ENCODE measurements at regions not wholly inside any gene's neighbourhood (a gene's known extent, or its start where the extent isn't known, plus 50 kb on each side); places are given as distances from the start of the nearest gene placed in this dataset.

DNA sequence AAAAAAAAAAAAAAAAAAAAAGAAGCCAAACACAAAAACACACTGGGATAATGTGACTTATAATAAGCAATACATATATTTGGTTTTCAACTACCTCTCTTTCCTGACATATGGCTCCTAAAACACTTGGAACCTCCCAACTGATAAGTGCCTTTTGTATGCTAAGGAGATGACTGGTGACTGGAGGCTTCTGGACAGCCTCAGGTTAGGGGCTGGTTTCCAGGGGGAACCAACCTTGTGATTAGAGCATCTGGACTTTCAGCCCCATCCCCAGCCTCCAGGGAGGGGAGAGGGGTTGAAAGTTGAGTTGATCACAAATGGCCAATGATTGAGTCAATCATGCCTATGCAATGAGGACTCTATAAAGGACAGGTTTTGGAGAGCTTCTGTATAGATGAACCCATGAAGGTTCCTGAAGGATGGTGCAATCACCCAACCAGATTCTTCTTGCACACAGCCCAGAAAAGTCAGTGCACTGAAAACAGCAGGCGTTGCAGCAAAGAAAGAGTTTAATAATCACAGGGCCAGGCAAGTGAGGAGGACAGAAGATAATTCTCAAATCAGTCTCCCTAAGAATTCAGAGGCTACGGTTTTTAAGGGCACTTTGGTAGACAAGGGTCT is 276.7 kb downstream of the AUH start:
- no peak overlapping the region for H3K4me3 ChIP-seq (ENCODE audit: low read depth, low read length)
- no peak overlapping the region for H3K27ac ChIP-seq (ENCODE audit: low read depth)
- 80% methylated on average over 2 of the region's 2 CpGs for WGBS
- H3K4me1 ChIP-seq (ENCODE audit: insufficient read depth) = no peaks in the 10 kb centered on the region
- no peak for DNase-seq (ENCODE audit: extremely low spot score)
- H3K36me3 ChIP-seq (ENCODE audit: insufficient read depth) = no peaks in the 10 kb centered on the region

DNA sequence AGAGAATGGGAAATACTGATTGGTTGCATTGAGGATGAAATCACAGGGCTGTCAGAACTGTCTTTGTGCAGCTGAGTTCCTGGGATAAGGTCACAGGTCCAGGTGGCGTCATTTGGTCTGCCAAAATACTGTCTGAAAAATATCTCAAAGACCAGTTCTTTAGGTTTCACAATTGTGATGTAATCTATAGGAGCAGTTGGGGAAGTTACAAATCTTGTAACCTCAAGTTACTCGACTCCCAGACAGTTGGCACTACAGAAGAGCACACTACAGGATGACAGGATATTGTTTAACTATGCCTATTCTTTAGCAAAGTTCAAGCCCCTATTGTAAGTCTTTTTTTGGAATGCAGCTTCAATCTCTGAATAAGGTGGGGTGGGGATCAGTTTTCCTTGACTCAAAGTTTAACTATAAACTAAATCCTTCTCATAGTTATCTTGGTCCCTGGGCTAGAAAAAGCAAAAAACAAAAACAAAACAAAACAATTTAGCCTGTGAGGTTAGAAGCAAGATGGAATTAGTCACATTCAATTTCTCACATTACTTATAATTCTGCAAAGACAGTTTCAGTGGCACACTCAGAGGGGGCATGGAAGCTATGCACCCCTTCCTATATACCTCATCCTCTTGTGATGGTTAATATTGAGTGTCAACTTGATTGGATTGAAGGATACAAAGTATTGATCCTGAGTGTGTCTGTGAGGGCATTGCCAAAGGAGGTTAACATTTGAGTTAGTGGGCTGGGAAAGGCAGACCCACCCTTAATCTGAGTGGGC is 276.0 kb downstream of the AUH start:
- no peaks in the 10 kb centered on the region for H3K36me3 ChIP-seq (ENCODE audit: insufficient read depth)
- no peak overlapping the region for H3K27ac ChIP-seq (ENCODE audit: low read depth)
- no peaks in the 10 kb centered on the region for H3K4me1 ChIP-seq (ENCODE audit: insufficient read depth)
- no peak overlapping the region for H3K4me3 ChIP-seq (ENCODE audit: low read depth, low read length)
- 49% methylated on average over 2 of the region's 2 CpGs for WGBS
- no peak for DNase-seq (ENCODE audit: extremely low spot score)

DNA sequence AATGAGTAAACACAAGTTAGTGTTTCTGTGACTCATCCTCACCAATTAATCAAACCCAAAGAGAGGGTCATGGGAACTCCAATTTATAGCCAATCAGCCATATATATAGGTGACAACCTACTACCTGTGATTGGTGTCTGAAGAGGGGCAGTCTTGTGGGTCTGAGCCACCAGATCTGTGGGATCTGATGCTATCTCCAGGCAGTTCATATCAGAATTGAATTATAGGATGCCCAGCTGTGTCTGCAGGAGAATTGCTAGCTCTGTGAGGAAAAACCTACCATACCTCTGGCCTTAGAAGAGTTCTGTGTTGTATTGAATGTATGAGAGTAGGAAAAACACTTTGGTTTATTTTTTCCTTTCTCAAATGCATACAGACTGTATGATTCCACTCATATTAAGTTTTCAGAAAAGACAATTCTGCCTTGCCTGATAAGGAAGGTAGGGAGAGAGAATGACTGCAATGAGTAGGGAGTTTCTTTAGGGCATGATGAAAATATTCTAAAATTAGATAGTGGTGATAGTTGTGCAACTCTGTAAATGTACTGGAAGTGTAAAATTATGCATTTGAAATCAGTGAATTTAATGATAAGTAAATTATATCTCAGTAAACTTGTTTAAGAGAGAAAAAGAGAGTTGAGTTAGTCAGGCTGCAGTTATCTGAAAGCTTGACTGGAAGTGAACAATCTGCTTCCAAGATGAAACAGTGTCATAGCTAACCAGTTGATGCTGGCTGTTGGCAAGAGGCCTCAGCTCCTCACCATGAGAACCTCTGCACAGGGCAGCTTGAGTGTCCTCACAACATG is 274.9 kb downstream of the AUH start:
- Histone ChIP-seq H3K27ac (ENCODE audit: low read depth) (no peak overlapping the region), H3K4me1 (ENCODE audit: insufficient read depth) (no peaks in the 10 kb centered on the region), H3K36me3 (ENCODE audit: insufficient read depth) (no peaks in the 10 kb centered on the region), H3K4me3 (ENCODE audit: low read depth, low read length) (no peak overlapping the region)
- DNase-seq (ENCODE audit: extremely low spot score) = no peak

DNA sequence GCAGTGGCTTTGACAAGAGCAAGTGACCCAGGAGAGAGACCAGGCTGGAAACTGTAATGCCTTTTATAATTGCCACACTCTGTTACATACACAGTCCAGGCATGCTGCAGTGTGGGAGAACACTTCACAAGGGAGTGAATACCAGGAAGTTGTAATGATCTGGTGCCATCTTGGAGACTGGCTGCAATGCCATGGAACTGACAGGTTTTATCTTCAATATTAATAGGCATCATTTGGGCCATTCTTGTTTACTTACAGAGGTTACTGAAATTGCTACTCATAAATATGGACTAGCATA is 274.3 kb downstream of the AUH start:
- no peak overlapping the region for H3K27ac ChIP-seq (ENCODE audit: low read depth)
- no peak for DNase-seq (ENCODE audit: extremely low spot score)
- H3K36me3 ChIP-seq (ENCODE audit: insufficient read depth) = no peaks in the 10 kb centered on the region
- no peaks in the 10 kb centered on the region for H3K4me1 ChIP-seq (ENCODE audit: insufficient read depth)
- H3K4me3 ChIP-seq (ENCODE audit: low read depth, low read length) = no peak overlapping the region

DNA sequence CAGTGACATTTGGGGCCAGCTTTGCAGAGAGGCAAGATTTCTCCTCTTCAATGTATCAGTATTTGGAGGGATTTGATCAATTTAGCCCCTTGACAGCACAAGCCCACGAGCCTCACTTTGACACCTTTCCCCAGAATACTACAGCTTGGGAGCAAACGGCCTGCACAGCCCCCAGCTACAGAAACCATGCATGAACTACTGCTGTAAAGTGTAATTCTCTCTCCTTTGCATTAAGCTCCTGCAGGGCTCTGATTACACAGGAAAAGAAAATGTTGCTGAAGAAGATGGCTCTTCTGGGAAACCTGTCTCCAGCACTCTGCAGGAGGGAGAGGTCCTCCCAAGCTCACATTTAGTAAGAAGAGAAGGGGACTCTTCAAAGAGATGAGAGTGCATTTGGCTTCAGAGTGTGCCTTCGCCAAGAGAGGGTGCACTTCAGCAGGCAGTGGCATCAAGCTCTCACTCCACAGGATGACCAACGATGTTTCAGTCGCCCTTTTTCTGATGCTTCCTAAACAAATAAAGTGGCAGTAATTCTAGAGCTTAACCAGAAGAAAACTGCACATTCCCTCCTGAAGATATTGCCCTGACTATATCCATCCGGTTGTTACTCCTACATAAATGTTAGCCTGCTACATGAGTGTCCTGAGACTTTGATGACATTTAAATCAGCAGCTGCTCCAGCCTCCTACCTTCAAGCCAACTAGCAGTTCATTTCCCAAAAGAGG is 272.2 kb downstream of the AUH start:
- WGBS = 34% methylated on average over 6 of the region's 6 CpGs
- no peaks in the 10 kb centered on the region for H3K4me1 ChIP-seq (ENCODE audit: insufficient read depth)
- no peaks in the 10 kb centered on the region for H3K36me3 ChIP-seq (ENCODE audit: insufficient read depth)
- H3K4me3 ChIP-seq (ENCODE audit: low read depth, low read length) = no peak overlapping the region
- DNase-seq (ENCODE audit: extremely low spot score) = no peak
- no peak overlapping the region for H3K27ac ChIP-seq (ENCODE audit: low read depth)

DNA sequence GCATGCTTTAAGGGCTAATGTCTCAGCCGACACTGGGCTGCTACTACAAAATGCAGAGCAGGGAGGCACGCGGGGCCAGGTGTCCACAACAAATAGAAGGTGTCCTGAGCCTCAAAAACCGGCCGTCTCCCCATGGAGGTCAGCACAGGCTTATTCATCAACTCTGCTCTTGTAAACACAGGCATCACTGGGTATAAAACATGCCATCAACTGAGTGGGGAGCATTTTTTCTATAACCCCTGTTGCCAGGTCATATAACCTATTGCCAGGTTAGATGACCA is 271.6 kb downstream of the AUH start:
- no peak for DNase-seq (ENCODE audit: extremely low spot score)
- Histone ChIP-seq H3K4me1 (ENCODE audit: insufficient read depth) (no peaks in the 10 kb centered on the region), H3K4me3 (ENCODE audit: low read depth, low read length) (no peak overlapping the region), H3K27ac (ENCODE audit: low read depth) (no peak overlapping the region), H3K36me3 (ENCODE audit: insufficient read depth) (no peaks in the 10 kb centered on the region)
- WGBS = 75% methylated on average over 5 of the region's 5 CpGs

DNA sequence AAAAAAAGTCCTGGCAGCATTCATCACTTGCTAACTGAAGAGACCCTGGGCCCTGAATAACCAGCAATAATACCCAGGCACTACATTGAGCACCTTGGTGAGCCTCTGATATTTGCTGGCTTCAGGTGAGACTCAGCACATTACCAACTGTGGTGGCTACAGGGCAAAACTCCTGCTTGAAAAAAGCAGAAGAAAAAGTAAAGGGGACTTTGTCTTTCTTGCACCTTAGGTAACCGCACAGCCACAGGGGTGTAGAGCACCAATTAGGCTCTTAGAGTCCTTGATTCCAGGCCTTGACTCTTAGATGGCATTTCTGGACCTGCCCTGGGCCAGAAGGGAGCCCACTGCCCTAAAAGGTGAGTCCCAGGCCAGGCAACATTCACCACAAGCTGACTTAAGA is 269.5 kb downstream of the AUH start:
- H3K27ac ChIP-seq (ENCODE audit: low read depth) = no peak overlapping the region
- H3K4me3 ChIP-seq (ENCODE audit: low read depth, low read length) = no peak overlapping the region
- no peak for DNase-seq (ENCODE audit: extremely low spot score)
- WGBS = 59% methylated on average over 1 of the region's 1 CpG
- H3K4me1 ChIP-seq (ENCODE audit: insufficient read depth) = no peaks in the 10 kb centered on the region
- H3K36me3 ChIP-seq (ENCODE audit: insufficient read depth) = no peaks in the 10 kb centered on the region

DNA sequence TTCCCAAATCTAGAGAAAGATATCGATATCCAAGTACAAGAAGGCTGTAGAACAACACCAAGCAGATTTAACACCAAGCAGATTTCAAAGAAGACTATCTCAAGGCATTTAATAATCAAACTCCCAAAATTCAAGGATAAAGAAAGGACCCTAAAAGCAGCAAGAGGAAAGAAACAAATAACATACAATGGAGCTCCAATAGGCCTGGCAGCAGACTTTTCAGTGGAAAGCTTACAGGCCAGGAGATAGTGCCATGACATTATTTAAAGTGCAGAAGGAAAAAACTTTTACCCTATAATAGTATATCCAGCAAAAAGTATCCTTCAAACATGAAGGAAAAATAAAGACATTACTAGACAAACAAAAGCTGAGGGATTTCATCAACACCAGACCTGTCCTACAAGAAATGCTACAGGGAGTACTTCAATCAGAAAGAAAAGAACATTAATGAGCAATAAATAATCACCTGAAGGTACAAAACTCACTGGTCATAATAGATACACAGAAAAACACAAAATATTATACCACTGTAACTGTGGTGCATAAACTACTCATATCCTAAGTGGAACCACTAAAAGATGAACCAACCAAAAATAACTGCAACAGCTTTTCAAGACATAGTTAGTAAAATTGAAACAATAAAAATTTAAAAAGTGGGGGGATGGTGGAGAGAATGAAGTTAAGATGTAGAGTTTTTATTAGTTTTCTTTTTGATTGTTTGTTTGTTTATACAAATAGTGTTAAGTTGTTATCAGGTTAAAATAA is 267.2 kb downstream of the AUH start:
- no peaks in the 10 kb centered on the region for H3K4me1 ChIP-seq (ENCODE audit: insufficient read depth)
- H3K36me3 ChIP-seq (ENCODE audit: insufficient read depth) = no peaks in the 10 kb centered on the region
- no peak overlapping the region for H3K4me3 ChIP-seq (ENCODE audit: low read depth, low read length)
- DNase-seq (ENCODE audit: extremely low spot score) = no peak
- H3K27ac ChIP-seq (ENCODE audit: low read depth) = no peak overlapping the region
- WGBS = 96% methylated on average over 1 of the region's 1 CpG

DNA sequence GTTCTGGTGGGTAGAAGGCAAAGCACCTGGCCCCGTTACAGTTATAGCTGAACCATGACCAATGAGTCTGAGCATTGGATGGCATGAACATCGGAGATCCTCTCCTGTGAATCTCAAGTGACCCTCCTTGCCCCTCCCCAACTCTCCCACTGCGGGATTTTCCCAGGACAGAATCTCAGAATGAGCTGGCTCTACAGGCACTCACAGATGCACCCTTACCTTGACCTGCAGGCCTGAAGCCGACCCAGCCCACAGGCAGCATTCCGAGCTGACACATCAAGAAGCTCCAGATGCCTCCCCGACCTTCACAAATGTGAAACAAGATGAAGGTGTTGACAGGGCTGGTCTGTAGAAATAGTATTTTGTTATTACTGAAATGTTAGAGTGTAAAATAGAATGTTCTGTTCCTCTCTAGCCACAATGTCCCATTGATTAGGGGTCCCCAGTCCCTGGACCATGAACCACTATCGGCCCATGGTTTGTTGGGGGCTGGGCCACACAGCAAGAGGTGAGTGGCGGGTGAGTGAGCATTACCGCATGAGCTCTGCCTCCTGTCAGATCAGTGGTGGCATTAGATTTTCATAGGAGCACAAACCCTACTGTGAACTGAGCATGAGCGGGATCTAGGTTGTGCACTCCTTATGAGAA is 263.4 kb downstream of the AUH start:
- WGBS = 92% methylated on average over 10 of the region's 10 CpGs
- Histone ChIP-seq H3K4me3 (ENCODE audit: low read depth, low read length) (no peak overlapping the region), H3K27ac (ENCODE audit: low read depth) (no peak overlapping the region), H3K36me3 (ENCODE audit: insufficient read depth) (no peaks in the 10 kb centered on the region), H3K4me1 (ENCODE audit: insufficient read depth) (no peaks in the 10 kb centered on the region)
- no peak for DNase-seq (ENCODE audit: extremely low spot score)

DNA sequence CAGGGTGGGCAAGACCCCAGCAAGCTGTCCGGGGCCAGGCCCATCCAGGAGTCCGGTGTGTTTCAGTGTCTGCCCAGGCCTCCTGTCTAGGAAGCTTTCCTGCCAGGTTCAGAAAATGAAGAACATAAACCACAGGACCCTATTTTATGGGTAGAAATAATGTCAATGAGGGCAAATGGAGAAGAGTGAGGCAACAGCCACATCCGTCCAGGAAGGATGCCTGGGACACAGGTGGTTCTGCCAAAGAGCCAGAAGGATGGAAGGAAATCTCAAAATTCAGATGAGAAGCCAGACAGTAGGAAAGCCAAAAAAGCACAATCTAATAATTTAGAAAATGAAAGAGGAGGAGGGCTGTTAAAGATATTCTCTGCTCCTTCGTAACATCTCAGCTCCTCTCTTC is 262.3 kb downstream of the AUH start:
- Histone ChIP-seq H3K36me3 (ENCODE audit: insufficient read depth) (no peaks in the 10 kb centered on the region), H3K27ac (ENCODE audit: low read depth) (no peak overlapping the region), H3K4me1 (ENCODE audit: insufficient read depth) (no peaks in the 10 kb centered on the region), H3K4me3 (ENCODE audit: low read depth, low read length) (no peak overlapping the region)
- WGBS = 82% methylated on average over 4 of the region's 4 CpGs
- DNase-seq (ENCODE audit: extremely low spot score) = no peak

DNA sequence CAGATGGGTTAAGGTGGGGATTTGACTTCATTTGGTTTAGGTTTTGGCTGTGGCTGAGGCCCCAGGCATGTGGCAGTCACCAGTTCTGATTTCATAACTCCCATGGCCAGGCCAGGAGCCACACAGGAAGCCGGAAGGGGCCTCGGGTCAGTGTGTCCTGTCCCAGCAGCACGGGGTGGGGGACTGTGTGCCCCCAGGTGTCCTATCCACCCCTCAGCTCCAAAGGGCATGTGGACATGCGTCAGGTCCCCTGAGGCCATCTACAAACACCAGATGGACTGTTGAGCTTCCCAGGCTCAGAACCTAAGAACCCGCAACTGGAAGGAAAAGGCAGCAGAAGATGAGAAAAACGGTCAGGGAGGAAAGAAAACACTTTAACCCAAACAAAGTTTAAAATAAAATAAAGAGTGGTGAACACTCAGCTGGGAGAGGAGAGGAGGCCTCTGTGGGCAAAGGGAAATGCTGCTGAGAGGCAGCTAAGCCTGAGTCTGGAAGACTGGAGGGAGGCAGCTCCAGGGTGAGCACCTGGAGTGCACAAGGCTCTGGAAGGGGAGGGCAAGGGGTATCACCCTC is 260.8 kb downstream of the AUH start:
- no peaks in the 10 kb centered on the region for H3K36me3 ChIP-seq (ENCODE audit: insufficient read depth)
- H3K4me1 ChIP-seq (ENCODE audit: insufficient read depth) = no peaks in the 10 kb centered on the region
- 58% methylated on average over 6 of the region's 6 CpGs for WGBS
- H3K27ac ChIP-seq (ENCODE audit: low read depth) = peak overlapping the region; percentile 11
- no peak for DNase-seq (ENCODE audit: extremely low spot score)
- H3K4me3 ChIP-seq (ENCODE audit: low read depth, low read length) = no peak overlapping the region

DNA sequence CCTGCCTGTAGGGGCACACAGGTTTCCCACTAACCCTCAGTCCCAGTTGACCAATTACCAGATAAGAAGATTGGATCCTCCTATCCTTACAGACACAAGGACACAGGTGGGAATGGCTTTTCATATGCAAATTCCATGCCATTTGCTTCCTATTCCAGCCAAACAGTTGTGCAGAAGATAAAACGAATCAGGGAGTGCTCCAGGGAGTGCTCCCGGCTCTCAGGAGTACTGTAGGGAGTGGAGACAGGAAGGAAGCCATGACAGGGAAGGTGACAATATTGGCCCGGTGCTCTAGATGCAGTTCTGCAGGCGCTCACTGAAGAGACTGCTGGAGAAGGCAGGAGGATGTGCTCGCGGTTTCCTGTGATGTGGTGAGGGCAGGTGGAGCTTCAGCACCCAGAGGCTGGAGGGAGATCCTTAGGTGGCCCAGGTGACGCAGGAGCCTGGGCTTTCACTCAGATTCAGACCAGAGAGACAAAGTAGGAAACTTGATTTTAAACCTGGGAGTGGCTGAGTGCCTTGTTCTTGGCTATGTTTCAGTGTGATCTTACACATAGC is 260.0 kb downstream of the AUH start:
- 76% methylated on average over 7 of the region's 7 CpGs for WGBS
- Histone ChIP-seq H3K4me1 (ENCODE audit: insufficient read depth) (no peaks in the 10 kb centered on the region), H3K36me3 (ENCODE audit: insufficient read depth) (no peaks in the 10 kb centered on the region), H3K4me3 (ENCODE audit: low read depth, low read length) (no peak overlapping the region), H3K27ac (ENCODE audit: low read depth) (no peak overlapping the region)
- no peak for DNase-seq (ENCODE audit: extremely low spot score)

DNA sequence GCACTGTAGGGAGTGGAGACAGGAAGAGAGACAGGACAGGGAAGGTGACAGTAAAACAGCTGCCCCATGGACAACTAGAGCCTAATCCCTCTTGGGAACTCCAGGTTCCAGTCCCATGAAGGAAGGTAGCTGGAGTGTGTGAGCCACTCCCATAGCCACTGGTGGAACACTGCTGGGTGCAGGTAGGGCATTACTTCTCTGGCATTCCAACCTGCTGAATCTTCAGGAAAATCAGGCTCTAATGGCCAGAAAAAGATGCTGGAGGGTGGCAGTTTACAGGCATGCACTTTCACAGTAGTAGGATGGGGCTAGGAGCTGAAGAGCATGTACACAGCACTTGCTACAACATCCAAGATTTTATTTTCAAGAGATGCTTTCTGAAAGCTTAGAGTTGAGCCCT is 259.4 kb downstream of the AUH start:
- Histone ChIP-seq H3K36me3 (ENCODE audit: insufficient read depth) (no peaks in the 10 kb centered on the region), H3K4me1 (ENCODE audit: insufficient read depth) (no peaks in the 10 kb centered on the region), H3K4me3 (ENCODE audit: low read depth, low read length) (no peak overlapping the region), H3K27ac (ENCODE audit: low read depth) (no peak overlapping the region)
- no peak for DNase-seq (ENCODE audit: extremely low spot score)

Measured in urinary bladder (tissue), 3 donors.